ENCODE measurements at regions not wholly inside any gene's neighbourhood (a gene's known extent, or its start where the extent isn't known, plus 50 kb on each side); places are given as distances from the start of the nearest gene placed in this dataset.

- no peak for DNase-seq (ENCODE audit: low read depth in 2 of 2)
Measured at GRCh38 chr11:116601814-116602636, 170.8 kb downstream of the BUD13 start.

- DNase-seq (ENCODE audit: low read depth in 2 of 2), result no peak
Measured at GRCh38 chr11:116600930-116601329, 171.9 kb downstream of the BUD13 start.

- no peak for DNase-seq (ENCODE audit: low read depth in 2 of 2)
Measured at GRCh38 chr11:116598556-116598955, 174.2 kb downstream of the BUD13 start.

GRCh38 chr11:116598036-116598435, 174.8 kb downstream of the BUD13 start:
- DNase-seq (ENCODE audit: low read depth in 2 of 2), result no peak

- no peak for DNase-seq (ENCODE audit: low read depth in 2 of 2)
Measured at GRCh38 chr11:116596346-116597260, 176.2 kb downstream of the BUD13 start.

- DNase-seq (ENCODE audit: low read depth in 2 of 2), result no peak
Measured at GRCh38 chr11:116595305-116595880, 177.4 kb downstream of the BUD13 start.

- no peak for DNase-seq (ENCODE audit: low read depth in 2 of 2)
Measured at GRCh38 chr11:116590844-116591570, 181.8 kb downstream of the BUD13 start.

GRCh38 chr11:116589402-116589801, 183.4 kb downstream of the BUD13 start:
- no peak for DNase-seq (ENCODE audit: low read depth in 2 of 2)

- no peak for DNase-seq (ENCODE audit: low read depth in 2 of 2)
Measured at GRCh38 chr11:116586392-116586791, 186.4 kb downstream of the BUD13 start.

GRCh38 chr11:116582571-116582970, 190.2 kb downstream of the BUD13 start:
- no peak for DNase-seq (ENCODE audit: low read depth in 2 of 2)

GRCh38 chr11:116581349-116581748, 191.4 kb downstream of the BUD13 start:
- no peak for DNase-seq (ENCODE audit: low read depth in 2 of 2)

- no peak for DNase-seq (ENCODE audit: low read depth in 2 of 2)
Measured at GRCh38 chr11:116580799-116581198, 192.0 kb downstream of the BUD13 start.

GRCh38 chr11:116579857-116580727, 192.7 kb downstream of the BUD13 start:
- no peak for DNase-seq (ENCODE audit: low read depth in 2 of 2)

- DNase-seq (ENCODE audit: low read depth in 2 of 2), result no peak
Measured at GRCh38 chr11:116579031-116579653, 193.6 kb downstream of the BUD13 start.

GRCh38 chr11:116577956-116578355, 194.8 kb downstream of the BUD13 start:
- DNase-seq (ENCODE audit: low read depth in 2 of 2), result no peak

- DNase-seq (ENCODE audit: low read depth in 2 of 2), result no peak
Measured at GRCh38 chr11:116577273-116577672, 195.5 kb downstream of the BUD13 start.

GRCh38 chr11:116576526-116576925, 196.3 kb downstream of the BUD13 start:
- DNase-seq (ENCODE audit: low read depth in 2 of 2), result no peak

GRCh38 chr11:116567721-116568242, 205.0 kb downstream of the BUD13 start:
- no peak for DNase-seq (ENCODE audit: low read depth in 2 of 2)

GRCh38 chr11:116563712-116564047, 209.1 kb downstream of the BUD13 start:
- DNase-seq (ENCODE audit: low read depth in 2 of 2), result no peak

All from activated CD8-positive, alpha-beta memory T cell treated with anti-CD3 and anti-CD28 coated beads for 4 hours (primary cell).